ENCODE measurements at regions not wholly inside any gene's neighbourhood (a gene's known extent, or its start where the extent isn't known, plus 50 kb on each side); places are given as distances from the start of the nearest gene placed in this dataset.

DNA sequence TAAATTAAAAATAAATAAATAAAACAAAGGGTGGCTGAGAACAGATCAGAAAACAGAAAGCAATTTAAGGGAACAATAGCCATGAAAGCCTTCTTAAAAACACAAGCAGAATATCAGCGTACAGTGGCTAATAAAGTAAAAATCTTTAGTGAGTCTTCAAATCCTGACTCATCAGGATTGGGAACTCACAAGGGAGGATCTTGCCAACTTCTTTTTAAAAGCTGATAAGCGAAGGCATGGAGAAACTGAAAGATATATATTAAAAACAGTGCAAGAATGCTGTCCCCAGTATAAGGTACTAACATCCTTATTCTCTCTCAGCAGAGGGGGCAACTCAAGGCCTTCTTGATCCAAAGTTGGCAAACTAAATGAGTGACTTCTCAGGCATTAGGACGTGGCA, 180.1 kb downstream of the DHX15 start:
- DNase-seq (ENCODE audit: extremely low spot score), result no peak
- TF ChIP-seq, protein P1, sequence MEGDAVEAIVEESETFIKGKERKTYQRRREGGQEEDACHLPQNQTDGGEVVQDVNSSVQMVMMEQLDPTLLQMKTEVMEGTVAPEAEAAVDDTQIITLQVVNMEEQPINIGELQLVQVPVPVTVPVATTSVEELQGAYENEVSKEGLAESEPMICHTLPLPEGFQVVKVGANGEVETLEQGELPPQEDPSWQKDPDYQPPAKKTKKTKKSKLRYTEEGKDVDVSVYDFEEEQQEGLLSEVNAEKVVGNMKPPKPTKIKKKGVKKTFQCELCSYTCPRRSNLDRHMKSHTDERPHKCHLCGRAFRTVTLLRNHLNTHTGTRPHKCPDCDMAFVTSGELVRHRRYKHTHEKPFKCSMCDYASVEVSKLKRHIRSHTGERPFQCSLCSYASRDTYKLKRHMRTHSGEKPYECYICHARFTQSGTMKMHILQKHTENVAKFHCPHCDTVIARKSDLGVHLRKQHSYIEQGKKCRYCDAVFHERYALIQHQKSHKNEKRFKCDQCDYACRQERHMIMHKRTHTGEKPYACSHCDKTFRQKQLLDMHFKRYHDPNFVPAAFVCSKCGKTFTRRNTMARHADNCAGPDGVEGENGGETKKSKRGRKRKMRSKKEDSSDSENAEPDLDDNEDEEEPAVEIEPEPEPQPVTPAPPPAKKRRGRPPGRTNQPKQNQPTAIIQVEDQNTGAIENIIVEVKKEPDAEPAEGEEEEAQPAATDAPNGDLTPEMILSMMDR (IDR thresholded peaks at IDR 0.05; ENCODE audit: control extremely low read depth, extremely low read depth, low read depth, missing control alignments), result no peak
- ChIA-PET POLR2A (no interaction called here), CTCF (interaction anchor here (3.2 kb wide), 1 partner anchor 11 kb away, joined by 7 read pairs; no protein-coding TSS in a partner anchor)

DNA sequence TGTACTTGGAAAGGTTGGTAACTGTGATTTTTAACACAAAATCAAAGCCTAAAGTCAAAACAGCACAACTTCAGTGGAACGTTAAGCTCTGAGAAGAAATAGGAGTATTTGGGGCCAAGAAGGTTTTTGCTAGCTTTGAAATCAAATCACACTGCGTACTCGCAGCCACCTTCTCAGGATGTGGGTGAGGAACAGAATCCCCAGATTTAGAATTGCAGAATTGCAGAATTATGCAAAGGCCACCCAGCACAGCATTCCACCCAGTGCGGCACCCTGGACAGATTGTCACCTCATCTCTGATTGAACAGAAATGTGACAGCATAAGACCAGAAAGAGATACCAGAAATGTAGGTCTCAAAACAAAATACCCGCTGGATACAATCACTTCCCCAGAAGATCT, 181.1 kb downstream of the DHX15 start:
- POLR2A ChIA-PET, result no interaction called here

GRCh38 chr4:24400537-24400936, 183.8 kb downstream of the DHX15 start:
- TF ChIP-seq, protein P1 (IDR thresholded peaks at IDR 0.05; ENCODE audit: control extremely low read depth, extremely low read depth, low read depth, missing control alignments), result no peak
- no peak for DNase-seq (ENCODE audit: extremely low spot score)
- ChIA-PET POLR2A (no interaction called here), CTCF (interaction anchor here (1.3 to 2.0 kb wide), 2 partner anchors 11 to 18 kb away, joined by 3 to 8 read pairs; no protein-coding TSS in a partner anchor)

More for the DNA sequence above, 181.1 kb downstream of the DHX15 start:
- CTCF ChIA-PET, result interaction anchor here (3.2 kb wide), 1 partner anchor 12 kb away, joined by 7 read pairs; no protein-coding TSS in a partner anchor
- DNase-seq (ENCODE audit: extremely low spot score), result no peak
- TF ChIP-seq, protein P1 (IDR thresholded peaks at IDR 0.05; ENCODE audit: control extremely low read depth, extremely low read depth, low read depth, missing control alignments), result no peak

GRCh38 chr4:24396988-24397387, 187.4 kb downstream of the DHX15 start:
- ChIA-PET POLR2A (no interaction called here), CTCF (no interaction called here)
- TF ChIP-seq, protein P1 (IDR thresholded peaks at IDR 0.05; ENCODE audit: control extremely low read depth, extremely low read depth, low read depth, missing control alignments), result no peak
- DNase-seq (ENCODE audit: extremely low spot score), result no peak

DNA sequence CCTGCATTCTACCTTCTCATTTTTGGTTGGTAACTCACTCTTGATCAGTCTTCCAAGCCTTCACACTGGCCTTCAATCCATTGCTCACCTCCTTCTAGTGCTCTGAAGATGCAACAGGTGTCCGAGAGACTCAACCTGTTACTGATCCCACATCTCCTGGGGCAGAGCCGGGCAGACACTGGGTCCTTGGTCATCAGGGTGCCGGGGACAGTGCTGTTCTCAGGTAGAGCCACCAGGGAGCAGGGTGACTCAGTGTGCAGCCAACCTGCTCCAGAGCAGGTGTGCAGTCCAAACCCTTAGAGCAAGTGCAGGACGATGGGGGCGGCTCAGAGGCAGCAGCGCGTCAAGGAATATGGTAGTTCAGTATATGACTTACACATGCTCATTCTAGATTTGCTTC, 188.4 kb downstream of the DHX15 start:
- TF ChIP-seq, protein P1 (IDR thresholded peaks at IDR 0.05; ENCODE audit: control extremely low read depth, extremely low read depth, low read depth, missing control alignments), result no peak
- no peak for DNase-seq (ENCODE audit: extremely low spot score)
- ChIA-PET CTCF (interaction anchor here (1.5 kb wide), 1 partner anchor 14 kb away, joined by 5 read pairs; no protein-coding TSS in a partner anchor), POLR2A (no interaction called here)

DNA sequence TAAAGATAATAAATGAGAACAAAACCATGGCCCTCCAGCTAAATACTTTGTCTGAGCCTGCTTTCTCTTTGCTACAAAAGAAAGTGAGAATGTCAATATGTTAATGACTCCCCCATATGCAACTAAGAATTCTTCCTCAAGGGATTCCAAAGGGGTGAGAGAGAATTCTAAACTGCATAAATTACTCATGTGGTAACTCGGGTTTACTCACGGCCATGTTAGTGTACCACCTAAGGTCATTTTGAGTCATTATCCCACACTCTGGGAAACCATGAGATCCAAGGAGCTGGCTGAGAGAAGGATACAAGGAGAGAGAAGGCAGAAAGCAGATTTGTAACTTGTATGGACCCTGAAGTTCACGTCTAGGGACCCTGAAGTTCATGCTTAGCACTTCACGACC, 190.3 kb downstream of the DHX15 start:
- TF ChIP-seq, protein P1 (IDR thresholded peaks at IDR 0.05; ENCODE audit: control extremely low read depth, extremely low read depth, low read depth, missing control alignments), result no peak
- CTCF ChIA-PET, result no interaction called here
- DNase-seq (ENCODE audit: extremely low spot score), result no peak

DNA sequence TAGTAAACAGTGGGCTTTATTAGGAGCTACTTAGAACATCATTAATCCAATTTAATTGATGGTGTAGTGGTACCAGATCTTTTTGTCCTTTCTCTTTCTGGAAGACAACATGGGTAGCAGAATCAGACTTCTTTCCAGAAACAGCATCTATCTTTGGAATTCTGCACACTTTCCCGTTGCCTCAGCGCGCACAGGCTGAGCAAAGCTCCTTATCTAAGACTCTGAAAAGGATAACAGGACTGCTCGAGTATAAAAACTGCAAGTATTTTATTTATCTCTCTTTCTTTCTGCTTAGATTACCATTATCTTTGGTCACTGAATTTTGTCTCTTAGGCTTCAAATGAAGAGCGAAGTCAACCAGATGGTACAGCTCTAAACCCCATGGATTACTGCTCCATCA, 191.7 kb downstream of the DHX15 start:
- DNase-seq (ENCODE audit: extremely low spot score), result no peak
- TF ChIP-seq, protein P1 (IDR thresholded peaks at IDR 0.05; ENCODE audit: control extremely low read depth, extremely low read depth, low read depth, missing control alignments), result no peak
- ChIA-PET CTCF (no interaction called here), POLR2A (no interaction called here)

More for the DNA sequence above, 190.3 kb downstream of the DHX15 start:
- POLR2A ChIA-PET, result no interaction called here
